Natural killer cell treated with Interleukin-12 subunit alpha and Interleukin-12 subunit beta and Interleukin-15 and Interleukin-18, amount 100 ng/mL, for 72 hours (primary cell): ENCODE measurements at regions not wholly inside any gene's neighbourhood (a gene's known extent, or its start where the extent isn't known, plus 50 kb on each side); places are given as distances from the start of the nearest gene placed in this dataset.
A peak's percentile ranks its signal among the peaks of the same experiment; 100 is the strongest.
"Not testable (repeated sequence)": the region's sequence is repeated elsewhere in the genome, so short reads cannot be mapped to it uniquely, and the experiment has no call there.

Experiments
- ATAC-seq, 2 donors: fragments of 150-1000 bp; cut with Tn5 transposase in 1 of 2; sonication (Bioruptor Pico), chemical (Tn5 transposase) in 1 of 2; 2 replicates each; pipeline ENCODE4 v1.10.0; 2021
- DNase-seq: peaks from one replicate; pipeline ENCODE4 v3.0.0; 2022; ENCODE audit warnings: low spot score
- H3K27ac Mint-ChIP-seq, 2 donors: 1 replicate in 1 of 2; 2 replicates in 1 of 2; pipeline ENCODE4 v1.8.0; 2022; ENCODE audit warnings: mixed read lengths in 2 of 2, mild to moderate bottlenecking in 1 of 2, moderate library complexity in 1 of 2
- H3K27me3 Mint-ChIP-seq, 2 donors: 1 replicate in 1 of 2; 2 replicates in 1 of 2; pipeline ENCODE4 v1.8.0; 2022; ENCODE audit warnings: mixed read lengths in 2 of 2
- H3K36me3 Mint-ChIP-seq: one replicate; pipeline ENCODE4 v1.8.0; 2022; ENCODE audit warnings: mixed read lengths
- H3K4me1 Mint-ChIP-seq, 2 donors: 1 replicate in 1 of 2; 2 replicates in 1 of 2; pipeline ENCODE4 v1.8.0; 2022; ENCODE audit warnings: low read depth in 2 of 2, mixed read lengths in 2 of 2, mild to moderate bottlenecking in 1 of 2
- H3K4me3 Mint-ChIP-seq: one replicate; pipeline ENCODE4 v1.8.0; 2022; ENCODE audit warnings: mixed read lengths
- H3K9me3 Mint-ChIP-seq: 2 replicates; pipeline ENCODE4 v1.8.0; 2022; ENCODE audit warnings: mixed read lengths

DNA sequence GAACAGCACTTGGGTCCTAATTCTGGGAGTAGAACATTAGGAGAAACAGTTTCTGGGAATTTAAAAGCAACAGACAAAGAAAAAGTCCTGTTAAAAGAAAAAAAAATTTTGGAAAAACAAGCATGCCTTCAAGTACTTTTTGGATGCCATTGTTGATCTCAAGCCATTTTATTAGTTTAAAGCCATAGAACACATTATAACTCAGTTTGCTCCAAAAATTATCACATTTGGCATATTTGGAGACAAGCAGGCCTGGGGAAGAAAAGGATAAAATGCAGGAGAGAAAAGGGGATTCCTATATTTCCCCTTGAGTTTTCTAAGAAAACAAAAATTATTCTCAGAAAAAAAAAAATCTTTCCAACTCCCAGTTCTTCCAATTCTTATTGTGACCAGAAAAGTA lies 146.8 kb downstream of the TENT5C start:
- peak overlapping the region in 1 of 2 donors; percentile 73 for H3K27ac Mint-ChIP-seq
- peaks cover 8 to 16% of the 10 kb centered on the region in 2 donors for H3K4me1 Mint-ChIP-seq
- no peaks in the 10 kb centered on the region for H3K9me3 Mint-ChIP-seq
- ATAC-seq = no peak
- H3K27me3 Mint-ChIP-seq = peaks cover 34 to 44% of the 10 kb centered on the region in 2 donors
- DNase-seq = no peak
- H3K4me3 Mint-ChIP-seq = no peak overlapping the region
- H3K36me3 Mint-ChIP-seq = no peaks in the 10 kb centered on the region

DNA sequence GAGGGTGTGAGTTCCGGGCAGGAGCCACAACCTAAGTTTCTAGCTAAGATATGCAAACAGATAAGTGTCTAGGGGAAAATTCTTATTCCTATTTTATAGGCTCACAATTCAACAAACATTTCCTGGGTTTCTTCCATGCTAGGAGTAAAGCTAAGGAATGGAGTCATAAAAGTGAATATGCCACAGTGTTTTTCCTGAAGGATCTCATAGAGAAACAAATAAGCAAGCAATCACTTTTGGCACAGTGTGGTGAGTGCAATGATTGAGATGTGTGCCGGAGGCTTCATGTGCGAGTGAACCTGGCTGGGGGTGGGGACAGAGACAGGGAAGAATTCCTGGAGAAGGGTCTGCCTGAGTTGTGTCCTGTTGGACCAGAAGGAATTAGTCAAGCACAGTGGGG lies 147.4 kb downstream of the TENT5C start:
- peaks cover 33 to 44% of the 10 kb centered on the region in 2 donors for H3K27me3 Mint-ChIP-seq
- no peaks in the 10 kb centered on the region for H3K36me3 Mint-ChIP-seq
- H3K9me3 Mint-ChIP-seq = no peaks in the 10 kb centered on the region
- H3K4me1 Mint-ChIP-seq = peaks cover 9 to 18% of the 10 kb centered on the region in 2 donors
- no peak for ATAC-seq
- H3K4me3 Mint-ChIP-seq = peak overlapping the region; percentile 67
- H3K27ac Mint-ChIP-seq = peak overlapping the region; percentile 45 to 73
- no peak for DNase-seq

- Mint-ChIP-seq H3K9me3 (no peaks in the 10 kb centered on the region), H3K27ac (peak overlapping the region; percentile 45 to 73)
- ATAC-seq = peak; percentile 61 to 65
These were observed 147.8 kb downstream of the TENT5C start for GRCh38 chr1:117753652-117754051.

GRCh38 chr1:117754061-117754969 lies 148.5 kb downstream of the TENT5C start:
- no peaks in the 10 kb centered on the region for H3K36me3 Mint-ChIP-seq
- no peaks in the 10 kb centered on the region for H3K9me3 Mint-ChIP-seq
- ATAC-seq (no peak), DNase-seq (peak; percentile 68)
- H3K4me3 Mint-ChIP-seq = peak overlapping the region; percentile 67
- peaks cover 40 to 41% of the 10 kb centered on the region in 2 donors for H3K27me3 Mint-ChIP-seq
- H3K4me1 Mint-ChIP-seq = peaks cover 17 to 27% of the 10 kb centered on the region in 2 donors
- H3K27ac Mint-ChIP-seq = peak overlapping the region in 1 of 2 donors; percentile 73

More at GRCh38 chr1:117753652-117754051, 147.8 kb downstream of the TENT5C start:
- no peak for DNase-seq
- Mint-ChIP-seq H3K4me3 (peak overlapping the region; percentile 67), H3K27me3 (peaks cover 37 to 44% of the 10 kb centered on the region in 2 donors), H3K4me1 (peaks cover 13 to 22% of the 10 kb centered on the region in 2 donors), H3K36me3 (no peaks in the 10 kb centered on the region)

GRCh38 chr1:117757668-117758067 lies 151.8 kb downstream of the TENT5C start:
- peaks cover 22 to 24% of the 10 kb centered on the region in 2 donors for H3K27me3 Mint-ChIP-seq
- ATAC-seq (no peak), DNase-seq (no peak)
- H3K9me3 Mint-ChIP-seq = no peaks in the 10 kb centered on the region
- no peaks in the 10 kb centered on the region for H3K36me3 Mint-ChIP-seq
- no peak overlapping the region for H3K27ac Mint-ChIP-seq
- H3K4me1 Mint-ChIP-seq = peaks cover 17 to 27% of the 10 kb centered on the region in 2 donors
- H3K4me3 Mint-ChIP-seq = no peak overlapping the region

- no peaks in the 10 kb centered on the region for H3K9me3 Mint-ChIP-seq
- H3K4me1 Mint-ChIP-seq = peaks cover 10 to 20% of the 10 kb centered on the region in 2 donors
- no peak overlapping the region for H3K27ac Mint-ChIP-seq
- H3K4me3 Mint-ChIP-seq = peak overlapping the region; percentile 80
- H3K36me3 Mint-ChIP-seq = no peaks in the 10 kb centered on the region
- ATAC-seq (peak; percentile 86 to 87), DNase-seq (peak; percentile 81)
- peaks cover 16 to 21% of the 10 kb centered on the region in 2 donors for H3K27me3 Mint-ChIP-seq
These were observed 152.8 kb downstream of the TENT5C start for GRCh38 chr1:117758444-117759316.

DNA sequence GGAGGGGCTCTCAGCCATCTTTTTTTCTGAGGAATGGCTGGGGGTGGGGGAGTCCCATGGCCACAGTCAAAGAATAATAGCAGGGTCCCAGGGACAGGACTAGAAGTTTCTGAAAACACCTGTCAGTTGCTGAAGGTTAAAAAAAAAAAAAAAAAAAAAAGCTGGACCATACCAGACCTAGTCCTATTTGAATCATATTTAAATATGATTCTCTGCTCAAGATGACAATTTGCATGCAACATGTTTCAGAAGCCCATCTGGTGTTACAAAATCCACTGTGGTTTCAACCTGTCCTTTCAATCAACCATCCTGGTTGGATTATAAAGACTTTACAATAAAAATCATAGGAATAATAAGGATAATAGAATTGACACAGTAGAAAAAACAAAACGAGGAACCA lies 153.7 kb downstream of the TENT5C start:
- no peak for ATAC-seq
- no peaks in the 10 kb centered on the region for H3K9me3 Mint-ChIP-seq
- peaks cover 16 to 21% of the 10 kb centered on the region in 2 donors for H3K27me3 Mint-ChIP-seq
- H3K27ac Mint-ChIP-seq = no peak overlapping the region
- no peak overlapping the region for H3K4me3 Mint-ChIP-seq
- H3K4me1 Mint-ChIP-seq = peaks cover 9 to 16% of the 10 kb centered on the region in 2 donors
- no peaks in the 10 kb centered on the region for H3K36me3 Mint-ChIP-seq
- no peak for DNase-seq

- Mint-ChIP-seq H3K9me3 (no peaks in the 10 kb centered on the region), H3K27ac (no peak overlapping the region), H3K4me1 (peaks cover 9 to 16% of the 10 kb centered on the region in 2 donors), H3K4me3 (no peak overlapping the region), H3K27me3 (peaks cover 18 to 21% of the 10 kb centered on the region in 2 donors), H3K36me3 (no peaks in the 10 kb centered on the region)
- ATAC-seq (no peak), DNase-seq (no peak)
These were observed 154.2 kb downstream of the TENT5C start for GRCh38 chr1:117760069-117760468.

- Mint-ChIP-seq H3K4me1 (peaks cover 9 to 16% of the 10 kb centered on the region in 2 donors), H3K27ac (no peak overlapping the region), H3K4me3 (no peak overlapping the region), H3K9me3 (no peaks in the 10 kb centered on the region), H3K36me3 (no peaks in the 10 kb centered on the region), H3K27me3 (peaks cover 22 to 23% of the 10 kb centered on the region in 2 donors)
- DNase-seq = no peak
- no peak for ATAC-seq
These were observed 154.6 kb downstream of the TENT5C start for GRCh38 chr1:117760485-117760884.

DNA sequence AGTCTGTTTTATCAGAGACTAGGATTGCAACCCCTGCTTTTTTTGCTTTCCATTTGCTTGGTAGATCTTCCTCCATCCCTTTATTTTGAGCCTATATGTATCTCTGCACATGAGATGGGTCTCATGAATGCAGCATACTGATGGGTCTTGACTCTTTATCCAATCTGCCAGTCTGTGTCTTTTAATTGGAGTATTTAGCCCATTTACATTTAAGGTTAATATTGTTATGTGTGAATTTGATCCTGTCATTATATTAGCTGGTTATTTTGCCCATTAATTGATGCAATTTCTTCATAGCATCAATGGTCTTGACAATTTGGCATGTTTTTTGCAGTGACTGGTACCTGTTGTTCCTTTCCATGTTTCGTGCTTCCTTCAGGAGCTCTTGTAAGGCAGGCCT lies 161.7 kb downstream of the GDAP2 start:
- H3K4me1 Mint-ChIP-seq, DNase-seq: not testable (repeated sequence)
- H3K27me3 Mint-ChIP-seq = peaks cover 32 to 60% of the 10 kb centered on the region in 2 donors

DNA sequence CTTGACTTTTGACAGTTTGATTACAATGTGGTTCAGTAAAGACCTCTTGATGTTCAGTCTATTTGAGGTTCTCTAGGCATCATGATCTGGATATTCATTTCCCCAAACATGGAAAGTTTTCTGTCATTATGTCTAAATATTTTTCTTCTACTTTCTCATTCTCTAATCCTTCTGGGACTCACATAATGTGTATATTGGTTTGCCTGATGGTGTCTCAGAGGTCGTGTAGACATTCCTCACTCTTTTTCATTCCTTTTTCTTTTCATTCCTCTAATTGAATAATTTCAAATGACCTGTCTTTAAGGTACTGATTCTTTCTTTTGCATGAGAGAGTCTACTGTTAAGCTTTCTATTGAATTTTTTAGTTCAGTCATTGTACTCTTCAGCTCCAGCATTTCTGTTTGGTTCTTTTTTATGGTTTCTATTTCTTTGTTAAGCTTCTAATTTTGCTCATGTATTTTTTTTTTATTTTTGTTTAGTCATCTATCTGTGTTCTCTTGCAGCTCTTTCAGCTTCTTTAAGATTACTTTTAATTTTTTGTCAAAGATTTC lies 158.4 kb downstream of the GDAP2 start:
- no peak overlapping the region for H3K4me3 Mint-ChIP-seq
- DNase-seq = no peak
- H3K27me3 Mint-ChIP-seq = peaks cover 30 to 61% of the 10 kb centered on the region in 2 donors
- peaks cover 18% of the 10 kb centered on the region for H3K9me3 Mint-ChIP-seq
- H3K36me3 Mint-ChIP-seq = peaks cover 49% of the 10 kb centered on the region
- H3K27ac Mint-ChIP-seq = no peak overlapping the region
- H3K4me1 Mint-ChIP-seq = no peaks in the 10 kb centered on the region
- ATAC-seq = no peak

More for the DNA sequence above, 161.7 kb downstream of the GDAP2 start:
- H3K4me3 Mint-ChIP-seq, ATAC-seq, H3K27ac Mint-ChIP-seq: not testable (repeated sequence)
- Mint-ChIP-seq H3K36me3 (peaks cover 43% of the 10 kb centered on the region), H3K9me3 (peaks cover 18% of the 10 kb centered on the region)

GRCh38 chr1:117779364-117779763 lies 150.1 kb downstream of the GDAP2 start:
- H3K4me1 Mint-ChIP-seq = peaks cover 0 to under 1% of the 10 kb centered on the region in 2 donors
- peaks cover 18% of the 10 kb centered on the region in 2 donors for H3K27me3 Mint-ChIP-seq
- ATAC-seq = no peak
- no peak for DNase-seq
- no peaks in the 10 kb centered on the region for H3K9me3 Mint-ChIP-seq
- no peaks in the 10 kb centered on the region for H3K36me3 Mint-ChIP-seq
- H3K27ac Mint-ChIP-seq = no peak overlapping the region
- no peak overlapping the region for H3K4me3 Mint-ChIP-seq

DNA sequence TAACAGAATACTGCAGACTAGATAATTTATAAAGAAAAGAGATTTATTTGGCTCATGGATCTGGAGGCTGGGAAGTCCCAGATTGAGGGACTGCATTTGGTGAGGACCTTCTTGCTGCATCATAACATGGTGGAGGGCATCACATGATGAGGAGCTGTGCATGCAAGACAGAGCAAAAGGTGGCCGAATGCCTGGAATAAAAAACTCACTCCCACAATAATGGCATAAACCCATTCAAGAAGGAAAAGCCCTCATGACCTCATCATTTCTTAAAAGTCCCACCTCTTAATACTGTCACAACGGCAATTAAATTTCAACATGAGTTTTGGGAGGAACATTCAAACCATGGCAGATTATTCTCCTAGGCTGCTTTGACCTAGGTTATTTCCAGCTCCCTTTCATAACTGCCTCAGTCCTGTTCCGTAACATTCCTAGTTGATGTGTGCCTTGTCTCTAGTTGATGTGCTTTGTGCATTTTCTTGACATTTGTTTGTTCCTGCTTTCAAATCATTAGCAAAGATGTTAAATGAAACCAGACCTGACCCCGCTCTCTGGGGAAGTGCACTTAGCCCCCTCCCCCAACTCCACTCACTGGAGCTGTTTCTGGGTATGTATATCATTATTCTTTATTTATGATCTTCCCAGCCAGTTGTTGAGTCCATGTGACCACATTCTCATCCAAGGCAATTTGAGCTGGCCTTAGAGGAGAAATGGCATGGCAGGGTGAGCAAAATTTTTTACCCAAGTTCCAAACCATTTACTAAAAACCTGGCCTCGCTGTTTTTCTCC lies 148.5 kb downstream of the GDAP2 start:
- Mint-ChIP-seq H3K27me3 (peaks cover 18 to 23% of the 10 kb centered on the region in 2 donors), H3K36me3 (no peaks in the 10 kb centered on the region), H3K27ac (no peak overlapping the region), H3K4me3 (no peak overlapping the region), H3K9me3 (no peaks in the 10 kb centered on the region), H3K4me1 (peaks cover 3 to 6% of the 10 kb centered on the region in 2 donors)
- DNase-seq (no peak), ATAC-seq (no peak)
